GM18519 (cell line): ENCODE measurements at regions not wholly inside any gene's neighbourhood (a gene's known extent, or its start where the extent isn't known, plus 50 kb on each side); places are given as distances from the start of the nearest gene placed in this dataset.
"Not testable (repeated sequence)": the region's sequence is repeated elsewhere in the genome, so short reads cannot be mapped to it uniquely, and the experiment has no call there.

Source experiments
- ATAC-seq: cut with Tn5 transposase; IDR thresholded peaks from one replicate; pipeline ENCODE4 v1.9.1; 2021; ENCODE audit warnings: mild to moderate bottlenecking, moderate library complexity; ENCODE audit not compliant: unreplicated experiment, low FRiP score

- no peak for ATAC-seq
Measured at GRCh38 chr6:149127212-149127611, 190.3 kb upstream of the TAB2 start.

GRCh38 chr6:149128489-149129145 lies 188.9 kb upstream of the TAB2 start:
- no peak for ATAC-seq

GRCh38 chr6:149129371-149130077 lies 188.0 kb upstream of the TAB2 start:
- no peak for ATAC-seq

- ATAC-seq = no peak
Measured at GRCh38 chr6:149130090-149130489, 187.4 kb upstream of the TAB2 start.

- ATAC-seq = no peak
Measured at GRCh38 chr6:149130508-149130907, 187.0 kb upstream of the TAB2 start.

- ATAC-seq = no peak
Measured at GRCh38 chr6:149131891-149132290, 185.6 kb upstream of the TAB2 start.

GRCh38 chr6:149132336-149132735 lies 185.2 kb upstream of the TAB2 start:
- ATAC-seq = no peak

- no peak for ATAC-seq
Measured at GRCh38 chr6:149134511-149134933, 183.0 kb upstream of the TAB2 start.

- ATAC-seq = no peak
Measured at GRCh38 chr6:149135809-149136208, 181.7 kb upstream of the TAB2 start.

GRCh38 chr6:149136273-149136912 lies 181.1 kb upstream of the TAB2 start:
- ATAC-seq = no peak

GRCh38 chr6:149136913-149137286 lies 180.6 kb upstream of the TAB2 start:
- no peak for ATAC-seq

- no peak for ATAC-seq
Measured at GRCh38 chr6:149137594-149137993, 179.9 kb upstream of the TAB2 start.

- ATAC-seq = no peak
Measured at GRCh38 chr6:149138089-149138488, 179.4 kb upstream of the TAB2 start.

GRCh38 chr6:149138699-149139294 lies 178.7 kb upstream of the TAB2 start:
- ATAC-seq = no peak

- no peak for ATAC-seq
Measured at GRCh38 chr6:149139782-149140136, 177.8 kb upstream of the TAB2 start.

- ATAC-seq = peak; percentile 71
Measured at GRCh38 chr6:149140137-149140909, 177.2 kb upstream of the TAB2 start.

GRCh38 chr6:149140910-149141290 lies 176.6 kb upstream of the TAB2 start:
- peak; percentile 31 for ATAC-seq

- ATAC-seq = no peak
Measured at GRCh38 chr6:149142924-149143429, 174.5 kb upstream of the TAB2 start.

GRCh38 chr6:149145800-149146199 lies 171.7 kb upstream of the TAB2 start:
- not testable (repeated sequence) for ATAC-seq

- no peak for ATAC-seq
Measured at GRCh38 chr6:149147195-149147594, 170.3 kb upstream of the TAB2 start.
